Testis (tissue), 2 donors: ENCODE measurements at regions not wholly inside any gene's neighbourhood (a gene's known extent, or its start where the extent isn't known, plus 50 kb on each side); places are given as distances from the start of the nearest gene placed in this dataset.

Source experiments
- DNase-seq: peaks from one replicate; pipeline ENCODE4 v3.0.0-alpha.2; 2019
- H3K27ac ChIP-seq, 2 donors: fragments of 200-600 bp; sonication (generic); one replicate each; pipeline ENCODE4 v1.5.1; 2019
- H3K27me3 ChIP-seq: fragments of 200-600 bp; sonication (generic); one replicate; pipeline ENCODE4 v1.5.1; 2019
- H3K36me3 ChIP-seq: fragments of 200-600 bp; sonication (generic); one replicate; pipeline ENCODE4 v1.5.1; 2017; ENCODE audit warnings: low read depth; ENCODE audit errors: missing control alignments
- H3K4me1 ChIP-seq: fragments of 200-600 bp; sonication (generic); one replicate; pipeline ENCODE4 v1.5.1; 2019
- H3K4me3 ChIP-seq, 2 donors: fragments of 200-600 bp; sonication (generic); one replicate each; pipeline ENCODE4 v1.5.1; 2017 to 2019
- H3K9me3 ChIP-seq: fragments of 200-600 bp; sonication (generic); one replicate; pipeline ENCODE4 v1.5.1; 2017
- CTCF ChIP-seq, 3 experiments: fragments of 450-650 bp in 2 of 3; fragments of 200-600 bp in 1 of 3; sonication (generic) in 1 of 3; IDR thresholded peaks; one replicate each; pipeline ENCODE4 v1.5.1; 2016 to 2019; ENCODE audit warnings: antibody characterized with exemption in 3 of 3, mild to moderate bottlenecking in 2 of 3, moderate library complexity in 1 of 3
- POLR2A ChIP-seq: fragments of 450-650 bp; IDR thresholded peaks from one replicate; pipeline ENCODE4 v1.6.1; 2017; ENCODE audit warnings: antibody characterized with exemption, mild to moderate bottlenecking, moderate library complexity
- WGBS, 2 donors: methylation state at CpG; one replicate each; pipeline ENCODE4 v1.1.5; 2018; 5-methylcytosine and 5-hydroxymethylcytosine counted together
- intact Hi-C: fragments of 100-400 bp; cut with DNase I; formaldehyde crosslinking; loops from one replicate; pipeline ENCODE4 v1.15.1; 2023; ENCODE audit warnings: low total_unique reads

- intact Hi-C loops = no loop called here
- WGBS, 2 donors = 59 to 83% methylated on average over 3 of the region's 3 CpGs
- TF ChIP-seq POLR2A = no peak
- TF ChIP-seq CTCF (IDR thresholded peaks at IDR 0.05) = no peak
- H3K4me1 ChIP-seq = no peaks in the 10 kb centered on the region
- no peak for DNase-seq
- H3K9me3 ChIP-seq = no peaks in the 10 kb centered on the region
- H3K27me3 ChIP-seq = no peaks in the 10 kb centered on the region
- no peak overlapping the region for H3K27ac ChIP-seq
- H3K36me3 ChIP-seq = no peaks in the 10 kb centered on the region
- no peak overlapping the region for H3K4me3 ChIP-seq
Observed at GRCh38 chr9:80644044-80644443, 1045.3 kb downstream of the TLE1 start.

- no peaks in the 10 kb centered on the region for H3K9me3 ChIP-seq
- intact Hi-C loops = no loop called here
- no peak for TF ChIP-seq CTCF (IDR thresholded peaks at IDR 0.05)
- TF ChIP-seq POLR2A = no peak
- no peak for DNase-seq
- no peaks in the 10 kb centered on the region for H3K27me3 ChIP-seq
- no peaks in the 10 kb centered on the region for H3K36me3 ChIP-seq
- no peak overlapping the region for H3K27ac ChIP-seq
- H3K4me1 ChIP-seq = no peaks in the 10 kb centered on the region
- no peak overlapping the region for H3K4me3 ChIP-seq
- WGBS, 2 donors = 81% methylated on average over 1 of the region's 1 CpG
Observed at GRCh38 chr9:80635065-80635464, 1054.3 kb downstream of the TLE1 start.

DNA sequence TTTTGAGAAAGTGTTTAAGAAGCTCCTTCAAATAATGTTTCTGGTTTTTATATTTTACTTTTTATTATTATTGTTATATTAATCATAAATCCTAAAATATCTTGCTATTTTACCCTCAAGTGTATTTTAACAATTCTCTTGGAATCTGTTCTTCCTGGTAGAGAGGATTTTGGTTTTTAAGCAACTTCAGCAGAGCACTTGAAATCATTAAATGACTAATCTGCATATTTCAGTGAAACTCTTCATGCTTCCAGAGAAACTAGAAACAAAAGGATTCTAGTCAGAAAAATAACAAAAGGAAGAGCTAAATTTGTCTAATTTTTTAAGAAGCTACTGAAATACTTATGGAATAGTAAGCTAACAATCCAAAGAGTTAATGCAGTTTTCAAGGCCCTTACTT, 1057.3 kb downstream of the TLE1 start:
- intact Hi-C loops = no loop called here
- no peak overlapping the region for H3K4me3 ChIP-seq
- H3K4me1 ChIP-seq = no peaks in the 10 kb centered on the region
- no peaks in the 10 kb centered on the region for H3K9me3 ChIP-seq
- no peak for DNase-seq
- no peaks in the 10 kb centered on the region for H3K36me3 ChIP-seq
- H3K27me3 ChIP-seq = no peaks in the 10 kb centered on the region
- H3K27ac ChIP-seq = no peak overlapping the region
- no peak for TF ChIP-seq POLR2A
- TF ChIP-seq CTCF (IDR thresholded peaks at IDR 0.05) = no peak

DNA sequence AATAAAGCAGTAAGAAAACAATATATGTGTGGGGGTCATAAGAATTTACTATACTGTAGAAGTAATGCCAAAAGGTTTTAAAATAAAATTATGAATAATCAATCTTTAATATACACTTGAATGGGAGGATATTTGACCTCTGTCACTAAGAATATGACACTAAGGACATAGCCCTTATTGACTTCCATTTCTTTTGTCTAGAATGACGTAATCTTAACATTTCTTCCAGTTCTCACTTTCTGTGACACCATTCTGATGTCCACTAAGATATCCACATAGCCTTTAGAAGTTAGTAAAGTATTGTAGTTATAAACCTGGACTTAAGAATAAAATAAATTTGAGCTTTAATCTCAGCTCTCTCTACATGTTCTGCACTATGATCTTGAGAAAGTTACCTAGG, 1050.7 kb downstream of the TLE4 start:
- intact Hi-C loops = no loop called here
- 92 to 93% methylated on average over 1 of the region's 1 CpG for WGBS, 2 donors

More for the DNA sequence above, 1050.7 kb downstream of the TLE4 start:
- Histone ChIP-seq H3K4me3 (no peak overlapping the region), H3K4me1 (no peaks in the 10 kb centered on the region), H3K27ac (no peak overlapping the region), H3K36me3 (no peaks in the 10 kb centered on the region), H3K27me3 (no peaks in the 10 kb centered on the region), H3K9me3 (no peaks in the 10 kb centered on the region)
- DNase-seq = no peak
- TF ChIP-seq CTCF (IDR thresholded peaks at IDR 0.05) (no peak), POLR2A (no peak)
